ENCODE measurements at regions not wholly inside any gene's neighbourhood (a gene's known extent, or its start where the extent isn't known, plus 50 kb on each side); places are given as distances from the start of the nearest gene placed in this dataset.

DNA sequence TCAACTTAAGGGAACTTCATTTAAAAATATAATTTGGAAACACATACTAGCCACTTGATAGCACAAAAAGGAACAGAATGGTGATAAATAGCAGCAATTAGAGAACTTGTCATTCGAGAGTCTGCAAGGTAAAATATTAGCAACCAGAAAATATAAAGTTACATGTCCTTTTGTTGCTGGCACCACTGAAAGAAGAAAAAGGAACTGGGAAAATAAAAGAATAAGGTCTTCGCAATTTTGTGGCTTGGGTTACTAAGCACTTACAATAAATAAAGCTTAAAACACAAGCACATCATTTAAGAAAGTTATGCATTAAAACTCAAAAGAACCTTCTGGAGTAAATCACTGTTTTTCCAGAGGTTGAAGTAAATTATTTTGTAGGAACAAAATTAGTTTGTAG is 149.9 kb upstream of the FBN2 start:
- no peak for TF ChIP-seq SIN3A (IDR thresholded peaks at IDR 0.05; ENCODE audit: borderline replicate concordance, insufficient read depth, low read depth, low read length)
- no peak for TF ChIP-seq CTCF (IDR thresholded peaks at IDR 0.05)
